Neural progenitor cell (in vitro differentiated cells): ENCODE measurements at regions not wholly inside any gene's neighbourhood (a gene's known extent, or its start where the extent isn't known, plus 50 kb on each side); places are given as distances from the start of the nearest gene placed in this dataset.

Source experiments
- CTCF ChIP-seq: fragments of 200-600 bp; sonication (generic); IDR thresholded peaks from 2 replicates; pipeline ENCODE4 v1.5.1; 2017; ENCODE audit warnings: antibody characterized with exemption, mild to moderate bottlenecking
- EZH2 ChIP-seq: fragments of 200-600 bp; sonication (generic); IDR thresholded peaks from 2 replicates; pipeline ENCODE4 v1.6.1; 2017; ENCODE audit warnings: antibody characterized with exemption, mild to moderate bottlenecking, moderate library complexity
- EZH2phosphoT487 ChIP-seq: fragments of 200-600 bp; sonication (generic); IDR thresholded peaks from 2 replicates; pipeline ENCODE4 v1.6.1; 2017; ENCODE audit warnings: antibody characterized with exemption

GRCh38 chr10:131591936-131592335 lies 280.4 kb upstream of the TCERG1L start:
- TF ChIP-seq EZH2 (no peak), CTCF (no peak), EZH2phosphoT487 (no peak)
